ENCODE measurements at regions not wholly inside any gene's neighbourhood (a gene's known extent, or its start where the extent isn't known, plus 50 kb on each side); places are given as distances from the start of the nearest gene placed in this dataset.
"Not testable (repeated sequence)": the region's sequence is repeated elsewhere in the genome, so short reads cannot be mapped to it uniquely, and the experiment has no call there.

- intact Hi-C loops (cut with micrococcal nuclease; ENCODE audit: unreplicated experiment), result no loop called here
- Histone ChIP-seq H3K27ac (ENCODE audit: low read depth, low read length, poor library complexity, severe bottlenecking) (no peak overlapping the region), H3K9me3 (ENCODE audit: low read length) (no peaks in the 10 kb centered on the region), H2AFZ (ENCODE audit: low read length) (no peak overlapping the region), H3K4me2 (ENCODE audit: low read length) (no peak overlapping the region), H4K20me1 (ENCODE audit: insufficient read depth, low read length) (no peaks in the 10 kb centered on the region), H3K79me2 (ENCODE audit: insufficient read depth, low read depth, low read length) (no peaks in the 10 kb centered on the region), H3K36me3 (ENCODE audit: insufficient read depth, low read length) (no peaks in the 10 kb centered on the region), H3K9me2 (ENCODE audit: insufficient read depth, low read length) (no peaks in the 10 kb centered on the region), H3K4me1 (ENCODE audit: insufficient read depth, low read length, poor library complexity, severe bottlenecking) (no peaks in the 10 kb centered on the region), H3K4me3 (ENCODE audit: low read depth, low read length, poor library complexity, severe bottlenecking) (no peak overlapping the region)
- DNase-seq (ENCODE audit: low spot score), result no peak
- BruUV-seq (replicated peaks), result no TSS peak
- ChIA-PET CTCF (ENCODE audit: unreplicated experiment) (no interaction called here), POLR2A (no interaction called here)
- TF ChIP-seq EZH2phosphoT487 (IDR thresholded peaks at IDR 0.05; ENCODE audit: borderline replicate concordance, low read depth, low read length) (no peak), CTCF (conservative IDR thresholded peaks at IDR 0.05; ENCODE audit: low read length) (no peak)
Observed at GRCh38 chr9:38478211-38478610, 54.0 kb upstream of the IGFBPL1 start.

GRCh38 chr9:38474476-38474875 is 50.2 kb upstream of the IGFBPL1 start:
- POLR2A ChIA-PET, result interaction anchor here (0.7 kb wide), 1 partner anchor 25 kb away, joined by 3 read pairs; no protein-coding TSS in a partner anchor
- H3K79me2 ChIP-seq (ENCODE audit: insufficient read depth, low read depth, low read length); H3K36me3 ChIP-seq (ENCODE audit: insufficient read depth, low read length); H3K27ac ChIP-seq (ENCODE audit: low read depth, low read length, poor library complexity, severe bottlenecking); BruUV-seq (replicated peaks); DNase-seq (ENCODE audit: low spot score); H3K4me2 ChIP-seq (ENCODE audit: low read length); CTCF ChIA-PET (ENCODE audit: unreplicated experiment); intact Hi-C loops (cut with micrococcal nuclease; ENCODE audit: unreplicated experiment); H3K4me3 ChIP-seq (ENCODE audit: low read depth, low read length, poor library complexity, severe bottlenecking); H3K9me2 ChIP-seq (ENCODE audit: insufficient read depth, low read length); H2AFZ ChIP-seq (ENCODE audit: low read length); H3K9me3 ChIP-seq (ENCODE audit: low read length); H4K20me1 ChIP-seq (ENCODE audit: insufficient read depth, low read length); H3K4me1 ChIP-seq (ENCODE audit: insufficient read depth, low read length, poor library complexity, severe bottlenecking): not testable (repeated sequence)

Measured in OCI-LY7 (cell line).